HepG2 (cell line): ENCODE measurements at regions not wholly inside any gene's neighbourhood (a gene's known extent, or its start where the extent isn't known, plus 50 kb on each side); places are given as distances from the start of the nearest gene placed in this dataset.

Source experiments
- ATAC-seq: fragments of 200-7000 bp; cut with Tn5 transposase; 3 replicates; pipeline ENCODE4 v1.9.1; 2020; ENCODE audit warnings: mild to moderate bottlenecking, moderate library complexity
- BruUV-seq: library from RNA; stranded (reverse); fragments of 400-500 nt; replicated peaks from 2 replicates; lab custom pipeline; 2021; lab: Mats Ljungman, UMichigan
- CTCF ChIA-PET: fragments of 300-600 bp; formaldehyde crosslinking; extraction: SDS; loops from one replicate; lab custom pipeline; 2021; ENCODE audit warnings: low total read pairs, inconsistent platforms, low intra/inter-chr PET ratio; lab: Yijun Ruan, JAX
- POLR2A ChIA-PET: fragments of 350-600 bp; sonication (Branson Sonifier 250); formaldehyde crosslinking; loops from one replicate; lab custom pipeline; 2020; ENCODE audit warnings: antibody characterized with exemption, inconsistent platforms; lab: Yijun Ruan, JAX
- DNase-seq: peaks from one replicate; pipeline ENCODE4 v3.0.0-alpha.2; 2015; ENCODE audit warnings: low spot score
- FAIRE-seq: peaks from 3 replicates; lab custom pipeline; 2011; peaks lifted over from hg19 to GRCh38; lab: Jason Lieb, UNC
- H2AFZ ChIP-seq: one replicate; pipeline ENCODE4 v1.6.1; 2011; ENCODE audit warnings: low read length, inconsistent platforms
- H3K27ac ChIP-seq: fragments of 300-600 bp; 3 replicates; pipeline ENCODE4 v1.8.0; 2011; ENCODE audit warnings: mixed run types, mild to moderate bottlenecking, mixed read lengths, low read length, inconsistent platforms; ENCODE audit not compliant: insufficient read depth; ENCODE audit errors: extremely low read length
- H3K27me3 ChIP-seq, 2 experiments: fragments of 200-600 bp in 1 of 2; 2 replicates in 1 of 2; 3 replicates in 1 of 2; pipeline versions ENCODE4 v1.6.0 to v1.8.0; 2011; ENCODE audit warnings: low read length in 2 of 2, mild to moderate bottlenecking in 2 of 2, moderate library complexity in 2 of 2, inconsistent platforms in 1 of 2; ENCODE audit not compliant: insufficient read depth in 2 of 2, control insufficient read depth in 1 of 2
- H3K36me3 ChIP-seq, 2 experiments: fragments of 200-600 bp in 1 of 2; replicated peaks in 1 of 2; 2 replicates in 1 of 2; 3 replicates in 1 of 2; pipeline versions ENCODE4 v1.5.1 to v1.8.0; 2011; ENCODE audit warnings: low read length in 2 of 2, inconsistent platforms in 1 of 2; ENCODE audit not compliant: insufficient read depth in 2 of 2, control insufficient read depth in 1 of 2
- H3K4me1 ChIP-seq: 2 replicates; pipeline ENCODE4 v1.5.1; 2012; ENCODE audit warnings: low read length, inconsistent platforms; ENCODE audit not compliant: insufficient read depth
- H3K4me2 ChIP-seq: 2 replicates; pipeline ENCODE4 v1.6.0; 2011; ENCODE audit warnings: low read depth, low read length, inconsistent platforms
- H3K4me3 ChIP-seq, 3 experiments: fragments of 200-600 bp in 1 of 3; sonication (generic), shearing (Covaris generic) in 1 of 3; replicated peaks in 1 of 3; 2 replicates each; pipeline ENCODE4 v1.5.1; 2011 to 2016; ENCODE audit warnings: low read length in 3 of 3, inconsistent platforms in 2 of 3, low read depth in 2 of 3, mild to moderate bottlenecking in 2 of 3, control low read depth in 1 of 3, mixed read lengths in 1 of 3; ENCODE audit not compliant: insufficient read depth in 1 of 3
- H3K79me2 ChIP-seq: one replicate; pipeline ENCODE4 v1.6.1; 2011; ENCODE audit warnings: low read length, inconsistent platforms; ENCODE audit not compliant: insufficient read depth
- H3K9ac ChIP-seq: 2 replicates; pipeline ENCODE4 v1.6.0; 2011; ENCODE audit warnings: mild to moderate bottlenecking, low read depth, low read length, inconsistent platforms; ENCODE audit not compliant: insufficient read depth
- H3K9me3 ChIP-seq: 2 replicates; pipeline ENCODE4 v1.5.1; 2012; ENCODE audit warnings: mild to moderate bottlenecking, low read length
- H4K20me1 ChIP-seq: 2 replicates; pipeline ENCODE4 v1.6.0; 2011; ENCODE audit warnings: inconsistent platforms, mild to moderate bottlenecking, low read length, moderate library complexity; ENCODE audit not compliant: insufficient read depth
- ARNT ChIP-seq: fragments of 450-650 bp; IDR thresholded peaks from 2 replicates; pipeline ENCODE4 v1.6.1; 2017
- CC2D1A ChIP-seq: sonication (generic); formaldehyde crosslinking; IDR thresholded peaks from 2 replicates; pipeline ENCODE4 v1.8.1; 2023; ENCODE audit warnings: mild to moderate bottlenecking, missing genetic modification reagents
- CEBPG ChIP-seq: IDR thresholded peaks from 2 replicates; pipeline ENCODE4 v1.6.1; 2016
- CENPT ChIP-seq: sonication (generic); formaldehyde crosslinking; IDR thresholded peaks from 2 replicates; pipeline ENCODE4 v1.8.0; 2022; ENCODE audit warnings: low read depth, mild to moderate bottlenecking, moderate library complexity, missing genetic modification reagents
- CHCHD3 ChIP-seq: sonication (generic); formaldehyde crosslinking; IDR thresholded peaks from 2 replicates; pipeline ENCODE4 v1.8.0; 2022; ENCODE audit warnings: mild to moderate bottlenecking, missing genetic modification reagents, moderate library complexity
- DNMT1 ChIP-seq: sonication (generic); formaldehyde crosslinking; IDR thresholded peaks from 2 replicates; pipeline ENCODE4 v1.5.1; 2020; ENCODE audit warnings: mild to moderate bottlenecking, missing genetic modification reagents
- EHMT2 ChIP-seq: fragments of 200-600 bp; sonication (generic); IDR thresholded peaks from 2 replicates; pipeline ENCODE4 v1.7.0; 2017; ENCODE audit warnings: antibody characterized with exemption, low read depth, low read length, borderline replicate concordance
- FOXA1 ChIP-seq, 2 experiments: fragments of 450-650 bp in 1 of 2; sonication (generic) in 1 of 2; formaldehyde crosslinking in 1 of 2; IDR thresholded peaks; 2 replicates each; pipeline versions ENCODE4 v1.4.0 to v1.6.1; 2016 to 2020; ENCODE audit warnings: missing genetic modification reagents in 1 of 2
- GFI1 ChIP-seq: sonication (generic); formaldehyde crosslinking; IDR thresholded peaks from 2 replicates; pipeline ENCODE4 v1.5.0; 2020; ENCODE audit warnings: missing genetic modification reagents, mild to moderate bottlenecking, borderline replicate concordance
- KLF13 ChIP-seq: sonication (generic); formaldehyde crosslinking; IDR thresholded peaks from 2 replicates; pipeline ENCODE4 v1.4.0; 2020; ENCODE audit warnings: mild to moderate bottlenecking, missing genetic modification reagents
- MNT ChIP-seq: fragments of 450-650 bp; IDR thresholded peaks from 2 replicates; pipeline ENCODE4 v1.6.1; 2016
- POGZ ChIP-seq: sonication (generic); formaldehyde crosslinking; IDR thresholded peaks from 2 replicates; pipeline ENCODE4 v1.4.0; 2020; ENCODE audit warnings: mild to moderate bottlenecking, missing genetic modification reagents
- SP4 ChIP-seq: sonication (generic); formaldehyde crosslinking; IDR thresholded peaks from 2 replicates; pipeline ENCODE4 v1.8.1; 2023; ENCODE audit warnings: mild to moderate bottlenecking, missing genetic modification reagents
- ZBTB10 ChIP-seq: sonication (generic); formaldehyde crosslinking; IDR thresholded peaks from 2 replicates; pipeline ENCODE4 v1.4.0; 2020; ENCODE audit warnings: missing genetic modification reagents, borderline replicate concordance
- ZFP36L1 ChIP-seq: sonication (generic); formaldehyde crosslinking; IDR thresholded peaks from 2 replicates; pipeline ENCODE4 v1.8.0; 2022; ENCODE audit warnings: mild to moderate bottlenecking, missing genetic modification reagents, moderate library complexity
- ZNF136 ChIP-seq: sonication (generic); formaldehyde crosslinking; IDR thresholded peaks from 2 replicates; pipeline ENCODE4 v1.8.1; 2022; ENCODE audit warnings: low read depth, mild to moderate bottlenecking, moderate library complexity, missing genetic modification reagents
- ZNF589 ChIP-seq: sonication (generic); formaldehyde crosslinking; conservative IDR thresholded peaks from 2 replicates; pipeline ENCODE4 v1.8.0; 2022; ENCODE audit warnings: mild to moderate bottlenecking, moderate library complexity, missing genetic modification reagents
- ZNF7 ChIP-seq: IDR thresholded peaks from 2 replicates; pipeline ENCODE4 v1.6.1; 2016; ENCODE audit warnings: missing biosample characterization, missing genetic modification reagents
- whole genome bisulfite sequencing: methylation state at CpG from one replicate; pipeline ENCODE4 v1.1.6; 2017; ENCODE audit warnings: low lambda C conversion rate; 5-methylcytosine and 5-hydroxymethylcytosine counted together
- in situ Hi-C: cut with HindIII; loops from 2 replicates; pipeline ENCODE4 v1.10.0; 2017; ENCODE audit warnings: low pct_unique_long_range_greater_than_20kb; ENCODE audit not compliant: extremely low pct_ligation_motif_present
- intact Hi-C: fragments of 100-400 bp; cut with micrococcal nuclease; formaldehyde crosslinking; loops from one replicate; pipeline ENCODE4 v1.10.0; 2022; ENCODE audit not compliant: unreplicated experiment

GRCh38 chr10:52903397-52903938, 130.9 kb upstream of the MBL2 start:
- ChIA-PET POLR2A (no interaction called here), CTCF (no interaction called here)
- Histone ChIP-seq H3K9ac (no peak overlapping the region), H3K27me3 (no peaks in the 10 kb centered on the region), H4K20me1 (no peaks in the 10 kb centered on the region), H3K9me3 (no peaks in the 10 kb centered on the region), H3K4me1 (no peaks in the 10 kb centered on the region), H3K36me3 (no peaks in the 10 kb centered on the region), H3K4me3 (no peak overlapping the region), H3K79me2 (no peaks in the 10 kb centered on the region), H3K4me2 (no peak overlapping the region), H3K27ac (no peak overlapping the region), H2AFZ (no peak overlapping the region)
- BruUV-seq = no TSS peak
- intact Hi-C loops (no loop called here), in situ Hi-C loops (no loop called here)
- DNase-seq (no peak), FAIRE-seq (no peak), ATAC-seq (no peak)
- 31% methylated on average over 3 of the region's 3 CpGs for WGBS
- TF ChIP-seq ZBTB10 (no peak), ARNT (no peak), CEBPG (CRISPR knock-in tag) (no peak), DNMT1 (CRISPR knock-in tag) (no peak), CENPT (CRISPR knock-in tag) (no peak), ZNF136 (no peak)

- Histone ChIP-seq H3K27me3 (no peaks in the 10 kb centered on the region; a peak in 1 of 5 replicates), H3K4me2 (no peak overlapping the region), H3K79me2 (no peaks in the 10 kb centered on the region), H3K27ac (no peak overlapping the region), H3K4me3 (no peak overlapping the region), H4K20me1 (no peaks in the 10 kb centered on the region), H3K9me3 (no peaks in the 10 kb centered on the region), H3K4me1 (no peaks in the 10 kb centered on the region), H3K9ac (no peak overlapping the region), H2AFZ (no peak overlapping the region), H3K36me3 (no peaks in the 10 kb centered on the region)
- no TSS peak for BruUV-seq
- in situ Hi-C loops (no loop called here), intact Hi-C loops (no loop called here)
- WGBS = 0% methylated on average over 2 of the region's 2 CpGs
- ATAC-seq (no peak), FAIRE-seq (no peak), DNase-seq (no peak)
- POLR2A ChIA-PET = no interaction called here
- CTCF ChIA-PET = no interaction called here
- no peak for TF ChIP-seq EHMT2
- TF ChIP-seq FOXA1 (IDR thresholded peaks at IDR 0.05) = no peak
- TF ChIP-seq FOXA1 (CRISPR knock-in tag; IDR thresholded peaks at IDR 0.05) = no peak
- TF ChIP-seq CC2D1A (CRISPR knock-in tag) = no peak
- no peak for TF ChIP-seq KLF13 (CRISPR knock-in tag)
- TF ChIP-seq ZFP36L1 (CRISPR knock-in tag) = no peak
- TF ChIP-seq CHCHD3 (CRISPR knock-in tag) = no peak
- TF ChIP-seq ZNF7 (CRISPR knock-in tag) = no peak
- TF ChIP-seq SP4 (CRISPR knock-in tag) = no peak
- TF ChIP-seq GFI1 (CRISPR knock-in tag) = no peak
- TF ChIP-seq ZNF589 (CRISPR knock-in tag) = no peak
- TF ChIP-seq POGZ (CRISPR knock-in tag) = no peak
- no peak for TF ChIP-seq MNT
Measured at GRCh38 chr10:52900593-52900992, 128.0 kb upstream of the MBL2 start.
